GM18907 (cell line): ENCODE measurements at regions not wholly inside any gene's neighbourhood (a gene's known extent, or its start where the extent isn't known, plus 50 kb on each side); places are given as distances from the start of the nearest gene placed in this dataset.
A peak's percentile ranks its signal among the peaks of the same experiment; 100 is the strongest.
"Not testable (repeated sequence)": the region's sequence is repeated elsewhere in the genome, so short reads cannot be mapped to it uniquely, and the experiment has no call there.

Experiments used
- ATAC-seq: cut with Tn5 transposase; IDR thresholded peaks from one replicate; pipeline ENCODE4 v1.9.1; 2021; ENCODE audit warnings: mild to moderate bottlenecking, moderate library complexity; ENCODE audit not compliant: unreplicated experiment

DNA sequence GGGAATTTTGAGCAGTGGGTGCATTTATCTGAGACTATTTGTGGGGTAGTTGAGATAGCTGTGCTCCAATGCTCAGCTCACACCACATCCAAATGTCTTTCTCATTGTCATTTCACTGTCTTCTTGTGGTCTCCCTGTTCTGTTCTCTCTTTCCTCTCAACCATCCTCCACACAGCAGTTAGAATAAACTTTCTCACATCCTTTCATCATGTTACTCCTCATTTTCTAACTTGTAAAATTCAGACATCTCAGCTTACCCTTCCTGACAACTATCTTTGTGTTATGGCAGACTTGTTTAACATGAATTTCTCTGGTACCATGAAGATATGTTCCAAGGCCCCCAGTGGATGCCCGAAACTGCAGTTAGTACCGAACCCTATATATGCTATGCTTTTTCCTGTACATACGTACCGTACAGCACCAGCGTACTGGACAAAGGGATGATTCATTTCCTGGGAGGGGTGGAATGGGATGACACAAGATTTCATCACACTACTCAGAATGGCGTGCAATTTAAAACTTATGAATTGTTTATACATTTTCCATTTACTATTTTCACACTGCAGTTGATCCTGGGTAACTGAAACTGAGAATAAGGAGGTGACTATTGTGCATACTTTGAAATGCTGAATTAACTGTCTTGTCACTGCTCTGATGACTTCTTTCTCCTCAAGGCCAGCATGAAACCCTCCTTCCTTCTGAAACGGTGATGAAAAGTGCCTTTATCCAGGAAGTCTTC lies 177.1 kb upstream of the SLC38A2 start:
- no peak for ATAC-seq

DNA sequence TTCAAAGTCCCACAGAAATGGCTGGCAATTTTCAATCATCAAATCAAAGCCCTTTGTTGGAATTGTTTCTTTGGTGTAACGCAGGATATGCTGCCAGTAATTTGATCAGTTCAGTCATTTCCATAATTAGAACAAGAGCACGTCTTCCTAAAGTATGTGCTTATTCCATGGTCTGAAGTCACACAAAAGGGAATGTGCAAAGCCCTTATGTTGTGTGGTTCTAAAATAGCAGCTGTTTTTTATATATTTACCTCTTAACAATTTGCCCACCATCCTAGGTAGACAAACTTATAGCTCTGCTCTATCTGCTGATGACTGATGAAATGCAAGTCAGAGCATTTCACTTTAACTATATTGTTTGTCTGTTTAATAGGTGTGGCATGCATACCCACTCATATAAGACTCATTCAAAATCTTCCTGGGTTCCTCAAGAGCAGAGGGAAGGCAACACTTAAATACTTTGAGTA lies 176.1 kb upstream of the SLC38A2 start:
- ATAC-seq: no peak

DNA sequence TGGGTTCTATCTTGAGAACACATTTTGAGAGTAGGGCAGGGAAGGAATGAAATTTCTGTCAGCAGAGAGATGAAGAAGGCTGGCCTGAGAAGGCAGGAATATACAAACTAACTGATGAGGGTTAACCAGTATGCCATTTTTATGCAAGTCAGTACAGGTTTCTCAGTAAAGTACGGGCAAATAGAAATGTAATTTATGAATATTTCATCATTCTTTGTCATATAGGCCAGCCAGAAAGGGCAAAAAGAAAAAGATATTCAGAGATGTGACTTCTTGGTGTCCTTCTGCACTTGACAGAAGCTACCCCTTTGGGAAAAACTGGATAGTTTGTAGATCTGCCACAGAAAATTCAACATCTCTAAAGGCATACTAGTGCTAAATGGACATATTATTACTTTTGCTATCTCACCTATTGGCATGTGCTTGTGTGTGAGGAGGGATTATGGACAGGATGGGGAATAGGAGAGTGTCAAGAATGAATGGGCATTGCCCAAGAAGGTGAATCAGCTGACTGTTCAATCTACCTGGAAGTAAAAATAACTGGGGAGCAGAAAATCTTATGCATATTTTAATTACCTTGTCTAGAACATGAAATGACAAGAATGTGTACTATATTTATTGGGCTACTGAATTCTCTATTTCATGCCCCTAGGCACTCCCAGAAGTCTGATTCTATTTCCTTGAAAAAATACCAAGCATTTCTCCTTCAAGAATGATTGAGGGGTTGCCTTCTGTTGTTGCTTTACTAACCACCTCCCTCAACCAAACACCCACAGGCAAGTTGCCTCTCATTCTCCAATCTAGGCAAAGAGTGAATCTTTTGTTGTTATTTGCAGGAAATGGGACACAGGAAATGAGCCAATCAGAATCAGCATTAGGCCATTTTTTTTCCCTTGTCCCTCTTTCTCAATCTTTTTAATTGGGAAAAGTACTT lies 175.1 kb upstream of the SLC38A2 start:
- no peak for ATAC-seq

DNA sequence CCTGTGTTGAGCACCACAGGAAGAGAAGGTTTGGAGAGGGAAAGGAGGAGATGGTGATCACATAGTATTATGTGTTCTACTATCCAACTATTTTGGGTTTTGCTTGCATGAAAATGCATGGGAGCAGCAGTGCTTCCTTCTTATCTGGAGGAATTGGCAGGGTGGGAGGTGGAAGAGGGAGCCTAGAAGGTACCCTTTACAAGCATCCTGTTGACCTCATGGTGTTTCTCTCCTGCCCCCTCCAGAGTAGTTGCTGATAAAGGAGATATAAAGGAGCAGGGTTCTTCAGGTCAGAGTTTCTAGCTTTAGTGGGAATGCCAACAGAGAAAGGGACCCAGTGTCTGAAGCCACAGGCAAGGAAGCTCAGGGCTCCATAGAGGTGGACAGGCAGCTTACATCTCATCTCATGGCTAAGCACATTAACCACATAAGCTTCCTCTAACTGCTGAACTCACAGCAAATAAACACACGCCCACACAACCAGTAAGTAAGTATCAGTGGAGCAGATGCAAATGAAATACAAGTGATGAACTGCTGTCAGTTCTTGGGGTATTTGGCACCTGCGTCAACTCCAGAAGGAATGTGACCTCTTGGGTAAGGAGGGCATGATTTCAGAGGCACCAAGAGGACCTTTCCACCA lies 174.2 kb upstream of the SLC38A2 start:
- ATAC-seq: peak; percentile 93

DNA sequence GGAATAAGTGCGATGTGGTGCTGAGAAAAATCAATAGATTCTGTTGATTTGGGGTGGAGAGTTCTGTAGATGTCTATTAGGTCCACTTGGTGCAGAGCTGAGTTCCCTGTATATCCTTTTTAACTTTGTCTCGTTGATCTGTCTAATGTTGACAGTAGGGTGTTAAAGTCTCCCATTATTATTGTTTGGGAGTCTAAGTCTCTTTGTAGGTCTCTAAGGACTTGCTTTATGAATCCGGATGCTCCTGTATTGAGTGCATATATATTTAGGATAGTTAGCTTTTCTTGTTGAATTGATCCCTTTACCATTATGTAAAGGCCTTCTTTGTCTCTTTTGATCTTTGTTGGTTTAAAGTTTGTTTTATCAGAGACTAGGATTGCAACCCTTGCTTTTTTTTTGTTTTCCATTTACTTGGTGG lies 170.8 kb upstream of the SLC38A2 start:
- ATAC-seq: not testable (repeated sequence)

DNA sequence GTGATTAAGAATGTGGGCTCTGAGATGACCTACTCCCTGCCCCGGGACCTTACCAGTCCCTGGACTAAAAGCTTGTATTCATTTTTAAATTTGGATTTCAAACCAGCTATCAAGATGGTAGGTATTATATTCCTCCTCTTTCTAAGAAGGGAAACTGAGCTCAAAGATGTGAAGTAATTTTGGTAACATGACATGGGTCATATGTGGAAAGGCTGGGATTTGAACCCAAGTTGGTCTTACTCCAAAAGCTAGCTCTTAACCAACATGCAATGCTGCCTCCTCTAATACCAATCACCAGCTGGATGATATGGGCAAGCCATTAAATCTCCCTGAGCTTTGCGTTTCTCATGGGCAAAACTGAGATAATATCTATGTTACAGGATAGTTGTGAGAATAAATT lies 166.4 kb upstream of the SLC38A2 start:
- ATAC-seq: no peak

DNA sequence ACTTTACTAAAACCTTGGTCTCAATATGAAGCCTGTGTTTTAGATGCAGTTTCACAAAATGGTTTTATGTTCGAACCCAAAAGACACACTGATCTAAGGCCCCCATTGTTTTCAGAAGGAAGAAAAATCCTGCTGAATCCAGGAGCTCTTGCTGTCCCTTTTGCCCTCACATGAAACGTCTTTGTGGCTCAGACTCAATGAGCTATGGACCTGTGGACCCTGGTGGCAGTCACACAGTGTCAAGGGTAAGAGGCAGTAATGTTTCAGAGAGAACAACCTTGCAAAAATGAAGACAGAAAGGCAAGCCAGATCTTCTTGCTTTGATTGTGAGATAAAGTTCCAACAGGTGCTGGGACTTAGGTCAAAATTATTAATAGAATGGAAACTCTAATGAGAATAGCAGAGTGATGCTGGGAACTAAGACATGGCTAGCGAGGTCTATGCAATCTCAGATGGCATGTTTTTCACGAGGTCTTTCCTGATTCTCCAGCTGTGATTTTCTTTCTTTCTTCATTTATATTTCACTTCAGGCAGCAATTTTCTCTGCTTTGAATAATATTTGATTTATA lies 164.9 kb upstream of the SLC38A2 start:
- no peak for ATAC-seq

DNA sequence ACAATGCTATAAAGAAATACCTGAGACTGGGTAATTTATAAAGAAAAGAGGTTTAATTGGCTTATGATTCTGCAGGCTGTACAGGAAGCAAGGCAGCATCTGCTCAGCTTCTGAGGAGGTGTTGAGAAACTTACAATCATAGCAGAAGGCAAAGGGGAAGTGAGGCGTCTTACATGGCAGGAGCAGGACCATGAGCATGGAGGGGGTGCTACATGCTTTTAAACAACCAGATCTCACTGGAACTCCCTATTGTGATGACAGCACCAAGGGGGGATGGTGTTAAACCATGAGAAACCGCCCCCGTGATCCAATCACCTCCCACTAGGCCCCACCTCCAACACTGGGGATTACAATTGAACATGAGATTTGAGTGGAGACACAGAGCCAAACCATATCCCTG lies 163.7 kb upstream of the SLC38A2 start:
- peak; percentile 77 for ATAC-seq

DNA sequence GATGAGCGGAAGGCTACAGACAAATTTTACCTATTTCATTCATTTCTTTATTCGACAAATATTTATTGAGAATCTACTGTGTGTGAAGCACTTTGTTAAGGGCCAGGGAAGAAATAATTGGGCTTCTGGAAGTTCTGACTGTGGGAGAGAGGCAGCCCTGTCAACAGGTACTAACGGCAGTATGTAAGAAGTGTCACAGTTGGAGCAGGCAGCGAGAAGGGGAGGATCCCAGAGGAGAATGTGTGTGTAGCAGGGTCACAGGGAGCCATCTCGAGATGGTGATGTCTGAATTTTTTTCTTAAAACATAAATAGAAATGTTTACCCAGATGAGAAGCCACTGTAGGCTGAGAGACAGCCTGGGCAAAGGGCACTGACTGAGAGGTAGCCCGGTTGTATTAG lies 163.3 kb upstream of the SLC38A2 start:
- no peak for ATAC-seq

DNA sequence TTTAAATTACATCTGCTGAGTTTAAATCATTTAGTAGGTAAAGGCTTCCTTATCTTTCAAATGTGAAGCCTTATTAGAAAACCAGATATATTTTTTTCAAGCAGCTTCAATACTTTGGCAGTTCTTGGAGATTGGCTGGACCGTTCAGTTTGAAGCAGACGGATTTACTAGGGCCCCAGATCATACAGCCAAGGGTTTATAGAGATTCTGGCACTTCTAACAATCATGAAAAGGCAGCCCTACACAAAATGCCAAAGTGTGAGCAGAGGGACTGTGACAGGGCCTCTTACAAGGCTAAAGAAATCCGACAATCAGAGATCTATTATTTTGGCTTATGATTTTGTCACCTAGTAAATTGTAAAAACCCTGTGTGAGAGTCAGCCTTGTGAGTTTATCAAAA lies 162.8 kb upstream of the SLC38A2 start:
- ATAC-seq: no peak

DNA sequence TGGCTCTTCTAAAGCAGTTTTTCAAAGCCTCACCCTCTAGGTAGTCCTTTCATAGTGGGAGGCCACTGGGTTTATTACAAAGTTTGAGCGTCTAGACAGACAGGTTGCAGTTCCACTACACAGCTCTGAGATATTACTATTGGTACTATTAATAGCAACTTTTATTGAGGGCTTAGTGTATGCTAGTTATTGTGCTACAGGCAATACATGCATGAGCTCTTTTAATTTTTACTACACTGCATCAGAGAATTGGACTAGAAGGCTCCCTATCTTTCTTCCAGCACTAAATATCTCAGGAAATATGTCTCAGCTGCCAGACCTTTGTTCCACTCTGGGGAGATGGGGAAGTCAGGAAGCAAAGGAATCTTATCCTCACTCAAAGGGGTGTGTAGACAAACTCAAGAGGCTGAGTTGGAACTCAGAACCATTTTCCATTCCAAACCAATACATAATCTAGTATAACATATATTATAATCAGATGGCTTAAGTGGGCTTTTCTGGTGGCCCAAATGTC lies 161.8 kb upstream of the SLC38A2 start:
- no peak for ATAC-seq

DNA sequence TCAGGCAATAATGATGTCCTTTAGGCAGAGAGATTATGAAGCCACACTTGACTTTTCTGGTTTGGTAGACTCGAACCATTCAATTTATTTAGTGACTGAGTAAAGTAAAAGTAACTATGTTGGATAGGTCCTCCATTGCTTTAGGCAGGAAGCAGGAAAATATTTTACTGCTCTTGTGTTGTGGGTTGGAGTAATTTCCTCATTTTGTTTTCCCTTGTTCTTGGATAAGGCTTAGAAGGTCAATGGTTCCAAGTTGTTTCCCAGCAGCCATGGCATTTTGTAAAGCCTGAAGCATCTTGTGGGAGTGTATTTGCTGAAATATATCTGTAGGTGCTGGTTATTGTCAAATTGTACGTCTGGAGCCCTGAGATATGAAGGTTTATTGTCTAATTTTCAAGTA lies 161.2 kb upstream of the SLC38A2 start:
- no peak for ATAC-seq

DNA sequence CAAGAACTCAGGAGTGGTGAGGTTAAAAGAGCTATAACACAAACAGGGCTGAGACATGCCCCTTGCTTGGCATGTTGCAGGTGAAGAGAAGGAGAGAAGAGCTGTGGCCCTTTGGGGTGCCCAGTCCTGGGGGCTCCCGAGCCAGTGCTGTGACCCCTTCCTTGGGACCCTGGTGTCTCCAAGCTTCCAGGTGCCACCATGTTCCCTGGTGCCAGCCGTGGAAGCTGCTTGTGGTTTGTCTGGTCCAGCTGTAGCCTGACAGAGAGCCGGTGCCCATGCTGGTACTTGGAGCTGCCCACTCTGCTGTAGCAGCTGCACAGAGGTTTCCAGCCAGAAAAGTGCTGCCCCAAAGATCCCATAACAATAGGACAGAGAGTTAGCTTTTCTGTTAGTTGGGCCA lies 159.2 kb upstream of the SLC38A2 start:
- ATAC-seq: no peak

DNA sequence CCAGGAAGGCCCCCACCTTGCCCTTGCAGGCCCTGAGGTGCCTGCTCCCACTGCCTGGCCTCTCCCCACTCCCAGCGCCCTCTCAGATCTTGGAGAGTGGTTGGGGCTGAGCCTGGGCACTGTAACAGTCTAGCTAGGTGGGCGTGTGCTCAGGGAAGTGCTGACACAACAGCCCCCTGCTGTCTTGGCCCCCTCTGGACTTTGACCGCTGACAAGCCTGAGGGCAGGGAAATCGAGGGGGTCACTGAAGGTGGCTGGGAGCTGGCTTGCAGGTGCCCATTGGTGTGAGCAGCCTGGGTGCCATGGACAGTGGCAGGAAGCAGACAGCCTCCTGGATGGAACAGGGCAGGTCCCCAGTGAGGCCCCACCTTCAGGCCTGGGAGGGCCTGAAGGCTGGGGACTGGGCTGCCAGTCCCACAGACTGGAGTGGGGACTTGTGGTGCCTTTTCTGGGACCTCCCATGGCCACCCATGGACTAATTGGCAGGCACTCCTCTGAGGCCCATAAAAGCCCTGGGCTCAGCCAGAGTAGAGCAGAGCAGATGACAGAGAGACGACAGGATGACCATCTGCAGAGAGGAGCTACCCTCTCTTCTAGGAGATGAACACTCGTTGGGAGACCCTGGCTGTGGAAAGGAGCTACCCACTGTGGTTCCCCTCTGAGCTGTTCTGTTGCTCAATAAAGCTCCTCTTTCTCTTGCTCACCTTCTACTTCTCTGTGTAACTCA lies 158.6 kb upstream of the SLC38A2 start:
- no peak for ATAC-seq

DNA sequence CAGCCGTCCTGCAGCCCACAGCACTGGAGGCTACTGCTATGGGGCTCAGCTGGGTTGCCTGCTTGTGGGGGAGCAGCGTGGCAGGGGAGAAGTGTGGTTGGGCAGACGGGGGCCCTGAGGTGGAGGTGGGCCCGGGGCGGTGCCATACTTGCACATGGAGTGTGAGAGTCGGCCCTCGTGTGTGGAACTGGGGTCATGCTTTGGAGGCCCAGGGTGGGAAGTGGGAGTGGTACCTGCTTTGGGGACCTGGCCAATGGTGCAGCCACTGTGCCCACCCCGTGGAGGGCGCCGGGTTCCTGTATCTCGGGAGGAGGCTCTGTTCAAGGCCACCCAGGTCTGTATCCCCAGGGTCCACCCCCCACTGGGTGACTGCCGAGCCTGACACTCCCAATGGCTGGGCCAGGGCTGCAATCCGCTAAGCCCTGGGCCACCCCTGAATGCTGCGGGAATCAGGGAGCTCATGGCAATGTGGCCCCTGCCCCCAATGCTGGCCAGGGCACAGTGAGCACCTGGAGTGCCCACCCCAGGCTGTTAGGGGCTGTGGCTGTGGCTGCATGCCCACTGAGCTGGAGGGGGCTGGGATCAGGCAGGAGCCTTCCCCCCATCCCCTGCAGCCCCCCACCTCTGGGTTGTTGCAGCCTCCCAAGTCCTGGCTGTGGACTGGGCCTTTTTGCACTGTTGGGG lies 157.9 kb upstream of the SLC38A2 start:
- no peak for ATAC-seq

DNA sequence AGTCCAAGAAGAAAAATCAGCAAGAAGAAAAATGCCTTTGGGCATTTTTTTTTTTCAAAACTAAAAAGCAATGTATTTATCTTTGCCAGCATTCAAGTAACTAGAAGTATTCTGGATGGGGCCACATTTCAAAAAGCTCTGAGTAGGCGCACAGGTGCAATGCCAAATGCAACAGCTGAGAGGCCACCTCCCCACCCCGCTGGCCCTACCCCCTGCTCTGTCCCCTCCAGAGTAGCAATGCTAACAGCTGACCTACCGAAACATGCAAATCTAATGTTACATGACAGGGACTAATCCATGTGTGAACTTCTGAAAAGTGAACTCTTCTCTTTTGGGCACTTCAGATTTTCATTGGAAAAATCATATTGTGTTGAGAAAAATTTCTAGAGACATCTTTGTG lies 153.7 kb upstream of the SLC38A2 start:
- no peak for ATAC-seq

DNA sequence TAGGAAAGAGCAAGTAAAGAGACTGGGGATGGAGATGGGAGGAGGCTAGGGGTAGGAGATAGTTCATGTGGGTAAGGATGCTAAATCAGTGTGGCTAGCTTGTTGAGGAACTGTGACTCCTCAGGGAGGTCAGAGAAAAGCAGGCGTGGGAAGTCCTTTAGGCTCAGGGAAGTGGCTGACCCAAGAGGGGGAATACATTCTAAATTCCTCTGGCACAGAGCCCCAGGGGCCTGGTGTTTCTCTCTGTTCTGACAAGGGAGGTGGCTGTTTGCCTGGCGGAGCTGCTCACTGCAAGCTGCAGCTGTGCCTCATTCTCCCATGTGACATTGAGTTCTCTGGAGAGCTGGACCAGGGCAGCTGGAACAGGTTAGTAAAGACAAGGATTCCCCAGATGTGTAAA lies 152.2 kb upstream of the SLC38A2 start:
- no peak for ATAC-seq

DNA sequence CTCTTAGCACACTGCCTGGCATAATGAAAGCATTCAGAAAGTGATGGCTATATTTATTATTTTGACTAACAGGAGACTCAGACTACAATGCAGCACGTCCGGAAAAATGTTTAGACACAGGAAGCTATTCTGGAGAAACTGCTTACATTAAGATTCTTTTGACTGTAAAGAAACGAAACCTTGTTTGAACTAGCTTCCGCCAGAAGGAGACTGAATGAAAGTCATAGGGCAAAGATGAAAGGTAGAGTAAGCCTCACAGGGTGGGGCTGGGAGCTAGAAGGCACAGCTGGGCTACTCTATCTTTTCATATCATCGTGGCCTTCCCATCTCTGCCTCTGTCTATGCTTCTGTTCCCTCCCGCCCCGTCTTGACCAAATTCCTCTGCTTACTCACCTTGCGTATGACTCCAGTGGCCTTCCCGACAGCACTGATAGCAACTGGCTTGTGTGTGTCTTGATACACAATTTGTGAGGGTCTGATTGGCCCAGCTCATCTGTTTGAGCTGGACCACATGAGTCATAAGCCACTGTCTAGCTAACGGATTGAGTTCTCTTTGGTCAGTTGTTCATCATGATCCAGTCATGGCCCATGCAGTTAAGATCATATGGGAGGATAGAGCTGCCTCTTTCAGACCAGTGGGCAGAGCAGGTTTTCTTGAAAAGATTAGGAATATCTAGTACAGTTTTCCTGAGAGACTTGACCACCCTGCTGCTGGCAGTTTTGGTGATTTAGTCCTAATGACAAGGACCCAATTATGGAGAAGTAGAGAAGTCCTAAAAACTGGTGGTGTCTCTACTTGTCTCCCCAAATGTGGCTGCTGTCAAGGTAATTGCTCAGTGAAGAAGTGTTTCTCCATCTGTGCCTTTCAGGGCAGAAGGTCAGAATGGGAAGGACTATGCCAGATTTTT lies 151.5 kb upstream of the SLC38A2 start:
- ATAC-seq: peak; percentile 68

DNA sequence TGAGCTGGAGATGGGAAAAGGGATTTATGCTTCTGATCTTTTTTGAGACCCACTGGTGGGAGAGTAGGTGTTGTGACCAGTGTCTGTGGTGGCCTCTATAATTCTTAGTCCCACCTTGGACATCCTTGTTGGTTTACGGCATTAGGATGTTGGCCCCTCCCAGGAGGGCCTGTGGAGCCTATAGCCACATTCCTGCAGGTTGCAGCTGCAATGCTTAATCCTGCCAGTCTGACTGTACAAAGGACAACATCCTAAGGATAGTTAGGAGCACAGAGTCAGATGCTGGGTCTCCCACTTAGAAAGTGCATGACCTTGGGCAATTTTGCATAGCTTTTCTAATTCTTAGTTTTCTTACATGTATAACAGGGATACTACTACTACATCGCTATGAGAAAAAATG lies 150.9 kb upstream of the SLC38A2 start:
- no peak for ATAC-seq
